ENCODE measurements at regions not wholly inside any gene's neighbourhood (a gene's known extent, or its start where the extent isn't known, plus 50 kb on each side); places are given as distances from the start of the nearest gene placed in this dataset.

DNA sequence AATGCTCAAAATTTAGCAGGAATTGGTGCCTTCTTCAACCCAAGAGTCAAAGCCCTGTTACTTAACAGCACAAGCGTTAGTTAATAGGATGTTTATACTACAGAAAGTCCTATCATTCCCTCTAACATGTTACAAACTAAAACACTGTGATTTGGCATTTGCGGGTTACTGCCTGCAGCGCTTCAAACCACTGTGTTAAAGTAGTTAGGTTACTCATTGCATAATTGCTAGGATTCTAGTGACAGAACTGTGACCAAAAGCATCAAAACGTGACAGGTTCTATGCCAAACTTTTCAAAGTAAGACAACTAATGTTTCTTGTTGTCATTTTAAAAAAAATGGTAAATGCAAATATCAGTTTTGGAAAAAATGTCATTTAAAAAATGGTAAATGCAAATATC lies 442.8 kb upstream of the ZFP42 start:
- intact Hi-C loops (cut with DNase I) = no loop called here
- DNase-seq = no peak
- no peak for TF ChIP-seq CTCF (IDR thresholded peaks at IDR 0.05; ENCODE audit: borderline replicate concordance, extremely low read depth, insufficient read depth)
- no peaks in the 10 kb centered on the region for H3K9me3 ChIP-seq (ENCODE audit: control insufficient read depth in 2 of 3, insufficient read depth in 1 of 3, low read length in 3 of 3)
- H3K4me1 ChIP-seq (ENCODE audit: control insufficient read depth in 2 of 3, insufficient read depth in 2 of 3, low read depth in 1 of 3, low read length in 3 of 3) = no peaks in the 10 kb centered on the region
- no peak overlapping the region for H3K4me3 ChIP-seq (ENCODE audit: low read length in 3 of 3)
- no peak for FAIRE-seq
- H3K36me3 ChIP-seq (ENCODE audit: control insufficient read depth in 2 of 3, insufficient read depth in 3 of 3, low read length in 3 of 3) = no peaks in the 10 kb centered on the region
- H3K27ac ChIP-seq (ENCODE audit: low read depth in 2 of 2, low read length in 2 of 2) = no peak overlapping the region
- no peaks in the 10 kb centered on the region for H3K27me3 ChIP-seq (ENCODE audit: control insufficient read depth, insufficient read depth, low read length)
- no peak overlapping the region for H3K9ac ChIP-seq (ENCODE audit: low read length in 3 of 3)

DNA sequence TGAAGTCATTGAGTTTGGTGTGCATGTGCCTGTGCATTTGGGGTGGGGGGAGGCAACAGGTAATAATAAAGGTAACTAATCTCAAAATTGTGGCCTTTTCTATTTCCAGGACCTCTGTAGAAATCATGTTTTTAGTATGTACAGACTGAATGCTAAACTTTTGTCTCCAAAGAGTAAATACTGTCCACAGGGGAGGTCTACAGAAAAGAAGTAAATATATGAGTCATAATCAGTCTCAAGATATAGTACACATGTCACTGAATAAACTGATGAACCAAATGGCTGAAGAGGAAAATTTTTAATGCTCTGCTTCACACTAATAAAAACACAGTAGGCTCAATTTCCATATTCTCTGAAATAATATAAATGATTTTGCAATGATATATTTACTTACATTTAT lies 440.4 kb upstream of the ZFP42 start:
- Histone ChIP-seq H3K27ac (ENCODE audit: low read depth in 2 of 2, low read length in 2 of 2) (no peak overlapping the region), H3K36me3 (ENCODE audit: control insufficient read depth in 2 of 3, insufficient read depth in 3 of 3, low read length in 3 of 3) (no peaks in the 10 kb centered on the region), H3K9me3 (ENCODE audit: control insufficient read depth in 2 of 3, insufficient read depth in 1 of 3, low read length in 3 of 3) (no peaks in the 10 kb centered on the region), H3K4me3 (ENCODE audit: low read length in 3 of 3) (no peak overlapping the region), H3K9ac (ENCODE audit: low read length in 3 of 3) (no peak overlapping the region), H3K4me1 (ENCODE audit: control insufficient read depth in 2 of 3, insufficient read depth in 2 of 3, low read depth in 1 of 3, low read length in 3 of 3) (no peaks in the 10 kb centered on the region), H3K27me3 (ENCODE audit: control insufficient read depth, insufficient read depth, low read length) (no peaks in the 10 kb centered on the region)
- intact Hi-C loops (cut with DNase I) = no loop called here
- DNase-seq (no peak), FAIRE-seq (no peak)
- no peak for TF ChIP-seq CTCF (IDR thresholded peaks at IDR 0.05; ENCODE audit: borderline replicate concordance, extremely low read depth, insufficient read depth)

DNA sequence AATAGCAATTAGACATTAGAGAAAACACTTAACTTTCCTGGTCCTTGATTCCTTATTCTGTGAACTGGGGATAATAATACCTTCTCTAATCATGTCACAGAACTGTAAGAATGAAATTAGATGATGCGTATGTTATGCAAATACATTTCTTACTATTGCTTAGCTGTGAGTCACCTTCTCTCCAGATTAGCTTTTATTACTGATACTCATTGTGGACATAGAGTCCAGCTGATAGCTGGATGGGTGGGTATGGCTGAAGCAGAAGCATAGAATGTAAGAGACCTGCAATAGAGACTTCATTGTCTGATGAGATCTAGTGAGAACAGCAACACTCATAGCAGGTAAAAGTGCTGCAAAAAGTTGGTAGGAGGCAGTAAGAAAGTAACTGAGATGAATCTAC lies 437.2 kb upstream of the ZFP42 start:
- Histone ChIP-seq H3K4me1 (ENCODE audit: control insufficient read depth in 2 of 3, insufficient read depth in 2 of 3, low read depth in 1 of 3, low read length in 3 of 3) (no peaks in the 10 kb centered on the region), H3K27ac (ENCODE audit: low read depth in 2 of 2, low read length in 2 of 2) (no peak overlapping the region), H3K9me3 (ENCODE audit: control insufficient read depth in 2 of 3, insufficient read depth in 1 of 3, low read length in 3 of 3) (no peaks in the 10 kb centered on the region), H3K4me3 (ENCODE audit: low read length in 3 of 3) (no peak overlapping the region), H3K36me3 (ENCODE audit: control insufficient read depth in 2 of 3, insufficient read depth in 3 of 3, low read length in 3 of 3) (no peaks in the 10 kb centered on the region), H3K9ac (ENCODE audit: low read length in 3 of 3) (no peak overlapping the region), H3K27me3 (ENCODE audit: control insufficient read depth, insufficient read depth, low read length) (no peaks in the 10 kb centered on the region)
- FAIRE-seq (no peak), DNase-seq (no peak)
- intact Hi-C loops (cut with DNase I) = no loop called here
- TF ChIP-seq CTCF (IDR thresholded peaks at IDR 0.05; ENCODE audit: borderline replicate concordance, extremely low read depth, insufficient read depth) = no peak

DNA sequence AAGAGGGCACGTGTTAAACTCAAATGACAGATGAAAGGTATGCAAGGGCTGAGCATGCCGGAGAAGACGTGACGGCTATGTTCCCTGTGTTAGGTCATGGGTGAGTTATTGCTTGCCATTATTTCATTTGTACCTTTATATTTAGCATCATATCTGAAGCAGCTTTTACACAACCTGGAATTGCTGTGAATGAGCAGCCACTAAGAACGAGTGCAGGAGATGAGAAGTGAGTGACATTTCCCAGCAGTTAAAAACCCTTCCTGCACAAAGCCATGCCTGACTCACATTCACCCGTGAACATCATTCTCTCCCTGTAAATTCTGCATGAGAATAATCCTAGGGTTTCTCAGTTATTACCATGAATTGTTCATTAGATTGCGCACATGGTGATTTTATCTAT lies 433.2 kb upstream of the ZFP42 start:
- DNase-seq = no peak
- Histone ChIP-seq H3K27ac (ENCODE audit: low read depth in 2 of 2, low read length in 2 of 2) (no peak overlapping the region), H3K4me1 (ENCODE audit: control insufficient read depth in 2 of 3, insufficient read depth in 2 of 3, low read depth in 1 of 3, low read length in 3 of 3) (no peaks in the 10 kb centered on the region), H3K9ac (ENCODE audit: low read length in 3 of 3) (no peak overlapping the region), H3K36me3 (ENCODE audit: control insufficient read depth in 2 of 3, insufficient read depth in 3 of 3, low read length in 3 of 3) (no peaks in the 10 kb centered on the region), H3K4me3 (ENCODE audit: low read length in 3 of 3) (no peak overlapping the region), H3K27me3 (ENCODE audit: control insufficient read depth, insufficient read depth, low read length) (no peaks in the 10 kb centered on the region), H3K9me3 (ENCODE audit: control insufficient read depth in 2 of 3, insufficient read depth in 1 of 3, low read length in 3 of 3) (no peaks in the 10 kb centered on the region)
- intact Hi-C loops (cut with DNase I) = no loop called here
- FAIRE-seq = no peak
- TF ChIP-seq CTCF (IDR thresholded peaks at IDR 0.05; ENCODE audit: borderline replicate concordance, extremely low read depth, insufficient read depth) = no peak

Measured in kidney (tissue), 13 donors.